Esophagus (tissue), 2 donors: ENCODE measurements at regions not wholly inside any gene's neighbourhood (a gene's known extent, or its start where the extent isn't known, plus 50 kb on each side); places are given as distances from the start of the nearest gene placed in this dataset.

Experiments used
- H3K27ac ChIP-seq, 2 donors: one replicate each; pipeline ENCODE4 v1.5.1; 2013; ENCODE audit warnings: low read depth in 2 of 2, mild to moderate bottlenecking in 2 of 2, inconsistent platforms in 1 of 2, low read length in 1 of 2, moderate library complexity in 1 of 2
- H3K27me3 ChIP-seq, 2 donors: one replicate each; pipeline ENCODE4 v1.6.1; 2013; ENCODE audit warnings: low read length in 2 of 2, control low read depth in 1 of 2, mild to moderate bottlenecking in 1 of 2; ENCODE audit not compliant: insufficient read depth in 2 of 2, control insufficient read depth in 1 of 2
- H3K36me3 ChIP-seq, 2 donors: one replicate each; pipeline ENCODE4 v1.6.1; 2013; ENCODE audit warnings: low read length in 1 of 2; ENCODE audit not compliant: control insufficient read depth in 2 of 2, insufficient read depth in 2 of 2
- H3K4me1 ChIP-seq, 2 donors: one replicate each; pipeline ENCODE4 v1.6.1; 2013; ENCODE audit warnings: low read length in 1 of 2; ENCODE audit not compliant: control insufficient read depth in 2 of 2, insufficient read depth in 2 of 2
- H3K4me3 ChIP-seq, 2 donors: one replicate each; pipeline ENCODE4 v1.5.1; 2013; ENCODE audit warnings: low read length in 2 of 2, mild to moderate bottlenecking in 2 of 2, low read depth in 1 of 2, moderate library complexity in 1 of 2
- H3K9me3 ChIP-seq, 2 donors: one replicate each; pipeline ENCODE4 v1.6.1; 2013; ENCODE audit warnings: mild to moderate bottlenecking in 2 of 2, low read depth in 1 of 2, low read length in 1 of 2, moderate library complexity in 1 of 2; ENCODE audit not compliant: control insufficient read depth in 2 of 2, insufficient read depth in 1 of 2
- WGBS, 2 donors: extraction: QIAGEN DNeasy Blood & Tissue Kit; methylation state at CpG; one replicate each; pipeline ENCODE4 v1.1.7; 2013; 5-methylcytosine and 5-hydroxymethylcytosine counted together
- donor health status: healthy with polysubstance abuse.
- donor health status: Bipolar disorder and iron deficiency.

DNA sequence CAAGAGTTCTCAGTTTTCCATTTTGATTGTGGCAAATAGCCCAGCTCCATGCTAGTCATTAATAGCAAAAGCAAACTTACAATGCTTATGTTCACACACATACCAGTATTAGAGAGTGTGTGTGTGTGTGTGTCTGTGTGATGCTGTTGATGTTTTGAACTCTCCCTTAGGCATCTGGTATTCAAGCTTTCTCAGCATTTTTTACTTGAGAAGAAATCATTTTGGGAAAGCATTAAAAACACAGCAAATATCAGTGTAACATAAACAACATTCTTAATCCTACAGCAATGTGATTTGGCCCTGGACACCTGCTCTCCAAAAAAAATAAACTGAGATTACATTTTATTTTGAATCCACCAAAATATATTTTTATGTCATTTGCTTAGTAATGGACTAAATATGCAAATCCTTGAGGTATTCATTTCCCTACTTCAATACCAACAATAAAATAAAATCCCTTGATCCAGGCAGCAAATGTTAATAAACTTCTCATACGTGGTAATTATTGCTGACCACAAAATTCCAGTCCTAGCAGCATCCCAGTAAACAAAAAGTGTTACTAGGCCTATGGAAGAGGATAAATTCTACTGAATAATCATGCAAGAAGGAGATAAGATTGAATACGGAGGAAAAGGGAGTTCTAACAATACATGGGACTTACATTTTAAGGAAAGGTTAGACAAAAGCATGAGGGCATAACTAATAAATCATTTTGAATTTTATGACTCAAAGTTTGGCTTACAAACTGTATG is 249.5 kb upstream of the CLEC14A start:
- H3K9me3 ChIP-seq: no peaks in the 10 kb centered on the region
- H3K27ac ChIP-seq: no peak overlapping the region
- H3K4me1 ChIP-seq: no peaks in the 10 kb centered on the region
- 25 to 33% methylated on average over 2 of the region's 2 CpGs for WGBS, 2 donors
- H3K36me3 ChIP-seq: no peaks in the 10 kb centered on the region
- H3K27me3 ChIP-seq: no peaks in the 10 kb centered on the region
- no peak overlapping the region for H3K4me3 ChIP-seq

DNA sequence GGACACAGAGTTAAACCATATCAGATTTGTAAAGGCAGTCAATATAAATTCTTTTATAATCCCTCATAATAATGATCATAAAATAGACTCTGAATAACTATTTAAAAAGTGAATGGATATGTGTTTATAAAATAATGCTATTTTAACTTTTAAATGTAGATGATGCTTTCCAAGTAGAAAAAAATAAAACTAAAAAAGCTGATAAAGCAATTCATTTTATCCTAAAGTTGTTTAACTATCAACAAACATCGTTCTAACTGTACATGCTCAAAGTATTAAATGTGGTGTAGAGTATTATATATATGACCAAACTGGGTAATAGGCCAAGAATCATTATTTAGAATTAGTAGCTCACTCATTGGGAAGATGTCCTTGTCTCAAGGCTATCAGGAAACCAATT is 248.3 kb upstream of the CLEC14A start:
- Histone ChIP-seq H3K27me3 (no peaks in the 10 kb centered on the region), H3K36me3 (no peaks in the 10 kb centered on the region), H3K4me1 (no peaks in the 10 kb centered on the region), H3K4me3 (no peak overlapping the region), H3K9me3 (no peaks in the 10 kb centered on the region), H3K27ac (no peak overlapping the region)
- WGBS, 2 donors: 72 to 76% methylated on average over 1 of the region's 1 CpG

GRCh38 chr14:38502239-38502638 is 246.3 kb upstream of the CLEC14A start:
- Histone ChIP-seq H3K27me3 (no peaks in the 10 kb centered on the region), H3K36me3 (no peaks in the 10 kb centered on the region), H3K9me3 (no peaks in the 10 kb centered on the region), H3K27ac (no peak overlapping the region), H3K4me3 (no peak overlapping the region), H3K4me1 (no peaks in the 10 kb centered on the region)
- WGBS, 2 donors: 81 to 85% methylated on average over 2 of the region's 2 CpGs

GRCh38 chr14:38500125-38500524 is 244.2 kb upstream of the CLEC14A start:
- H3K27ac ChIP-seq: no peak overlapping the region
- no peaks in the 10 kb centered on the region for H3K36me3 ChIP-seq
- no peaks in the 10 kb centered on the region for H3K4me1 ChIP-seq
- no peaks in the 10 kb centered on the region for H3K9me3 ChIP-seq
- no peak overlapping the region for H3K4me3 ChIP-seq
- H3K27me3 ChIP-seq: no peaks in the 10 kb centered on the region

GRCh38 chr14:38496092-38496491 is 240.2 kb upstream of the CLEC14A start:
- H3K4me1 ChIP-seq: no peaks in the 10 kb centered on the region
- H3K9me3 ChIP-seq: no peaks in the 10 kb centered on the region
- no peaks in the 10 kb centered on the region for H3K36me3 ChIP-seq
- 52 to 58% methylated on average over 1 of the region's 1 CpG for WGBS, 2 donors
- no peak overlapping the region for H3K4me3 ChIP-seq
- H3K27ac ChIP-seq: no peak overlapping the region
- no peaks in the 10 kb centered on the region for H3K27me3 ChIP-seq

DNA sequence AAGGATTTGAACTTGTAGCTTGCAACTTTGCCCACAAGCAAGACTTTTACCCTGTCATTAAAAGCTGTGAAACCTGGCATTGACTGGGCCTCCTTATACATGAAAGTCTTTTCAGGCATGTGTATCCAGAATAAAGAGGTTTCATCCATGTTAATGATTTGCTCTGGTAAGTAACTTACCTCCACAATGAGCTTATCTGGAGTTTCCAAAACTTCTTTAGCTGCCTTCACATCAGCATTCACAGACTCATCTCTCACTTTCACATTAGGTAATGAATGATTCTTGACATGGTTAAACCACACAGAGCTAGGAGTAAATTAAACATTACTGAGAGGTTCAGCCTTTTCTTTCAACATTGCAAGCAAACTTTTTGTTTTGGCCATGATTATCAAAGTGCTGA is 234.4 kb upstream of the CLEC14A start:
- H3K27me3 ChIP-seq: no peaks in the 10 kb centered on the region
- H3K9me3 ChIP-seq: no peaks in the 10 kb centered on the region
- H3K4me3 ChIP-seq: no peak overlapping the region
- no peaks in the 10 kb centered on the region for H3K4me1 ChIP-seq
- H3K27ac ChIP-seq: no peak overlapping the region
- no peaks in the 10 kb centered on the region for H3K36me3 ChIP-seq

DNA sequence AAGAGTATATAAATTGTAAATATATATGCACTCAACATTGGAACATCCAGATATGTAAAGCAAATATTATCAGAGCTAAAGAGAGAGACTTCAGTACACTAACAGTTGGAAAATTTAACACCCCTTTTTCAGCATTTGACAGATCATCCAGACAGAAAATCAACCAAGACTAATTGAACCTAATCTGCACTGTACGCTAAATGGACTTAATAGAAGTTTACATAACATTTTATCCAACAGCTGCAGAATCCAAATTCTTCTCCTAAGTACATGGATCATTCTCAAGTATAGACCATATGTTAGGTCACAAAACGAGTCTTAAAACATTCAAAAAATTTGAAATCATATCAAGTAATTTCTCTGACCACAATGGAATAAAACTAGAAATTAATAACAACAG is 229.1 kb upstream of the CLEC14A start:
- no peak overlapping the region for H3K4me3 ChIP-seq
- WGBS, 2 donors: 39 to 46% methylated on average over 2 of the region's 2 CpGs
- no peaks in the 10 kb centered on the region for H3K9me3 ChIP-seq
- H3K27me3 ChIP-seq: no peaks in the 10 kb centered on the region
- no peaks in the 10 kb centered on the region for H3K36me3 ChIP-seq
- H3K4me1 ChIP-seq: no peaks in the 10 kb centered on the region
- H3K27ac ChIP-seq: no peak overlapping the region

DNA sequence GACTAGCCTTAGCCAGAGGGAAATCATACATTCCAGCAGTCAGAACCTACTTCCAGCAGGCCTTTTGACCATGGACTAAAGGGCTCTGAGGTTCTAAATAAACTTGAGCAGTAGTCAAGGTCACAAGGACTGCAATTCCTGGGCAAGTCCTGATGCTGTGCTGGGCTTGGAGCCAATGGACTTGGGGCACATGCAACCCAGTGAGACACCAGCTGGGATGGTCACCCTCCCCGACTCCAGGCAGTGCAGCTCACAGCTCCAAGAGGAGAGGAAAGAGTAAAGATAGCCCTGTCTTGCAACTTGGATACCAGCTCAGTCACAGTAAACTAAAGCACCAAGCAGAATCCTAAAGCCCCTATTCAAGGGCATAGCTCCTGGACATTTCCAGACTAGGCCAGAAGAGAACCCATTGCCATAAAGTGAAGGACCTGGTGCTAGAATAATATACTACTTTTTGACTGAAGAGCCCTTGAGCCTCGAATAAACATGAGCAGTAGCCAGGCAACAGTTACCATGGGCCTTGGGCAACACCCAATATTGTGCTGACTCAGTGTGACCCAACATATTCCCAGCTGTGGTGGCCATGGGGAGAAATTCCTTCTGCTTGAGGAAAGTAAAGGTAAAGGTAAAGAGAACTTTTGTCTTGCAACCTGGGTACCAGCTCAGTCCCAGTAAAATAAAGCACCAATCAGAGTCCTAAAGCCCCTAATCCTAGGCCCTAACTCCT is 226.2 kb upstream of the CLEC14A start:
- H3K36me3 ChIP-seq: no peaks in the 10 kb centered on the region
- no peaks in the 10 kb centered on the region for H3K27me3 ChIP-seq
- WGBS, 2 donors: 59 to 66% methylated on average over 2 of the region's 2 CpGs
- no peaks in the 10 kb centered on the region for H3K4me1 ChIP-seq
- peaks cover 0 to 3% of the 10 kb centered on the region in 2 donors for H3K9me3 ChIP-seq
- H3K4me3 ChIP-seq: no peak overlapping the region
- H3K27ac ChIP-seq: no peak overlapping the region

DNA sequence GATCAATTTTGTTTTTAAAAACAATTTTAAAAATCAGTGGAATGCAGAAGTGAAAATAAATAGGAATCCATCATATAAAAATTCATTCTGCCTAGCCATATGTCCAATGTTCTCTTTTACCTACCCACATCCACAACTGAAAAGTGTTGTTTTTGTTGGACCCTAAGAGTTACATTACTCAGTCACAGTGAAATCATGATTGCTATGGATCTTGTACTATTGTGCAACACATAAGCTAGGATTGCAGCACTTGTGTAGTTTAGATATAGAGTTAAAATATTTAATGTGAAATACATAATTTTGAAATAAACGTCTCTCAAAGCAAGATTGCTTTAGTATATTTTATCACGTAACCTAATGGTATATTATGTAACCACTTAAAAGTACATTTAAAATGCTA is 213.3 kb upstream of the CLEC14A start:
- H3K4me1 ChIP-seq: no peaks in the 10 kb centered on the region
- H3K27ac ChIP-seq: no peak overlapping the region
- 77 to 78% methylated on average over 2 of the region's 2 CpGs for WGBS, 2 donors
- no peaks in the 10 kb centered on the region for H3K27me3 ChIP-seq
- no peaks in the 10 kb centered on the region for H3K36me3 ChIP-seq
- no peak overlapping the region for H3K4me3 ChIP-seq
- H3K9me3 ChIP-seq: no peaks in the 10 kb centered on the region

DNA sequence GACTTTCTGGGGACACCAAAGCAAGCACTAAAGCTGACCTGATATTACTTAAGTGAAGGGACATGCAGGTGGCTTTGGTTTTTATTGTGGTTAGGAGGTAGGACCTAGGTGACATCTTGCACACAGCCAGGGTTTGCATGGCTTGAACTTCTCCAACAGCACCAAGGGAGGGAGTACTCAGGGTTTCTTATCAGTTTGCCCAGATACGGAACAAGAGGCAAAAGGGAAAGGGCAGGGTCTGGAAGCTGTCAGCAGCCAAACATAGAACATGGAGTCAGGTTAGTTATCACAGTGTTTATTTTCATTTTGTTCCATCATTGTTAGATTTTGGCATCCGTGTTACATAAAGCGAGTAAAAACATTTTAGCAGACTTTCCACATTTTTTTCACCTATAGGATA is 186.3 kb upstream of the CLEC14A start:
- Histone ChIP-seq H3K36me3 (no peaks in the 10 kb centered on the region), H3K27ac (no peak overlapping the region), H3K4me3 (no peak overlapping the region), H3K9me3 (no peaks in the 10 kb centered on the region), H3K27me3 (no peaks in the 10 kb centered on the region), H3K4me1 (no peaks in the 10 kb centered on the region)
- 57 to 62% methylated on average over 3 of the region's 3 CpGs for WGBS, 2 donors
